GM12878 (cell line): ENCODE measurements at regions not wholly inside any gene's neighbourhood (a gene's known extent, or its start where the extent isn't known, plus 50 kb on each side); places are given as distances from the start of the nearest gene placed in this dataset.
"Not testable (repeated sequence)": the region's sequence is repeated elsewhere in the genome, so short reads cannot be mapped to it uniquely, and the experiment has no call there.

Experiments used
- ATAC-seq: fragments of 200-7000 bp; cut with Tn5 transposase; 3 replicates; pipeline ENCODE4 v1.9.1; 2020; ENCODE audit warnings: mild to moderate bottlenecking, moderate library complexity
- BruUV-seq: library from RNA; stranded (reverse); fragments of 400-500 nt; replicated peaks from 2 replicates; lab custom pipeline; 2021; lab: Mats Ljungman, UMichigan
- CTCF ChIA-PET: fragments of 300-600 bp; sonication (Branson Sonifier 250); formaldehyde crosslinking; extraction: SDS; loops from one replicate; lab custom pipeline; 2021; ENCODE audit warnings: inconsistent platforms; lab: Yijun Ruan, JAX
- POLR2A ChIA-PET: fragments of 350-600 bp; formaldehyde crosslinking; extraction: SDS; loops from one replicate; lab custom pipeline; 2021; ENCODE audit warnings: inconsistent platforms; lab: Charles Lee
- RAD21 ChIA-PET: fragments of 300-600 bp; sonication (Branson Sonifier 250); formaldehyde crosslinking; loops from one replicate; lab custom pipeline; 2023; ENCODE audit warnings: antibody characterized with exemption; ENCODE audit not compliant: unreplicated experiment; lab: Charles Lee
- SMC1A ChIA-PET: fragments of 300-600 bp; sonication (Branson Sonifier 250); formaldehyde crosslinking; loops from one replicate; lab custom pipeline; 2023; ENCODE audit not compliant: unreplicated experiment, uncharacterized antibody; lab: Charles Lee
- DNase-seq: peaks from one replicate; pipeline ENCODE4 v3.0.0-alpha.2; 2011; ENCODE audit warnings: low read depth, low spot score
- FAIRE-seq: peaks from 3 replicates; lab custom pipeline; 2011; peaks lifted over from hg19 to GRCh38; lab: Jason Lieb, UNC
- H2AFZ ChIP-seq: 2 replicates; pipeline ENCODE4 v1.6.0; 2011; ENCODE audit warnings: low read depth, low read length, control low read depth; ENCODE audit not compliant: control insufficient read depth
- H3K27ac ChIP-seq: 2 replicates; pipeline ENCODE4 v1.5.1; 2011; ENCODE audit warnings: control low read depth; ENCODE audit not compliant: control insufficient read depth, insufficient read depth
- H3K27me3 ChIP-seq, 2 experiments: replicated peaks in 1 of 2; 2 replicates each; pipeline versions ENCODE4 v1.6.0 to v1.6.1; 2011; ENCODE audit warnings: low read length in 1 of 2; ENCODE audit not compliant: control insufficient read depth in 2 of 2, insufficient read depth in 2 of 2
- H3K36me3 ChIP-seq, 2 experiments: 2 replicates each; pipeline ENCODE4 v1.5.1; 2011; ENCODE audit warnings: low read length in 1 of 2; ENCODE audit not compliant: control insufficient read depth in 2 of 2, insufficient read depth in 2 of 2
- H3K4me1 ChIP-seq: 2 replicates; pipeline ENCODE4 v1.6.1; 2011; ENCODE audit warnings: mild to moderate bottlenecking, low read length, moderate library complexity, mixed read lengths; ENCODE audit not compliant: control insufficient read depth, insufficient read depth
- H3K4me2 ChIP-seq: 2 replicates; pipeline ENCODE4 v1.6.0; 2011; ENCODE audit warnings: control low read depth; ENCODE audit not compliant: control insufficient read depth, insufficient read depth
- H3K4me3 ChIP-seq: fragments of 200-600 bp; sonication (generic); 2 replicates; pipeline ENCODE4 v1.5.1; 2016
- H3K79me2 ChIP-seq: 2 replicates; pipeline ENCODE4 v1.6.0; 2011; ENCODE audit warnings: low read length; ENCODE audit not compliant: control insufficient read depth, insufficient read depth
- H3K9ac ChIP-seq: 2 replicates; pipeline ENCODE4 v1.8.0; 2011; ENCODE audit warnings: low read length, control low read depth, mixed read lengths; ENCODE audit not compliant: control insufficient read depth, insufficient read depth
- H3K9me3 ChIP-seq: replicated peaks from 3 replicates; pipeline ENCODE4 v1.5.1; 2011; ENCODE audit warnings: mild to moderate bottlenecking, low read length; ENCODE audit not compliant: control insufficient read depth, insufficient read depth
- H4K20me1 ChIP-seq: 2 replicates; pipeline ENCODE4 v1.6.0; 2011; ENCODE audit not compliant: control insufficient read depth, insufficient read depth
- CHD1 ChIP-seq: IDR thresholded peaks from 2 replicates; pipeline ENCODE4 v1.6.1; 2012; ENCODE audit warnings: low read depth, low read length, improper control_type of control experiment
- CHD2 ChIP-seq: IDR thresholded peaks from 2 replicates; pipeline ENCODE4 v1.6.1; 2011; ENCODE audit warnings: low read depth, low read length, improper control_type of control experiment, borderline replicate concordance
- CHD4 ChIP-seq: fragments of 200-600 bp; sonication (generic); IDR thresholded peaks from 2 replicates; pipeline ENCODE4 v1.6.1; 2016; ENCODE audit warnings: mild to moderate bottlenecking
- CTCF ChIP-seq, 3 experiments: IDR thresholded peaks in 2 of 3; conservative IDR thresholded peaks in 1 of 3; 2 replicates each; pipeline ENCODE4 v1.5.1; 2011; ENCODE audit warnings: low read depth in 3 of 3, low read length in 3 of 3, mild to moderate bottlenecking in 3 of 3, control low read depth in 2 of 3, moderate library complexity in 2 of 3, inconsistent platforms in 1 of 3, mixed read lengths in 1 of 3; ENCODE audit not compliant: control insufficient read depth in 2 of 3, insufficient read depth in 1 of 3; ENCODE audit errors: extremely low read depth in 1 of 3
- HDAC2 ChIP-seq: fragments of 200-600 bp; sonication (generic); IDR thresholded peaks from 2 replicates; pipeline ENCODE4 v1.6.1; 2017
- KAT2A ChIP-seq: conservative IDR thresholded peaks from 2 replicates; pipeline ENCODE4 v1.6.1; 2011; ENCODE audit warnings: low read depth, low read length; ENCODE audit not compliant: control insufficient read depth
- NFXL1 ChIP-seq: fragments of 450-650 bp; IDR thresholded peaks from 2 replicates; pipeline ENCODE4 v1.6.1; 2017; ENCODE audit warnings: antibody characterized with exemption, mild to moderate bottlenecking, borderline replicate concordance
- REST ChIP-seq: IDR thresholded peaks from 2 replicates; pipeline ENCODE4 v1.6.1; 2012; ENCODE audit warnings: mild to moderate bottlenecking, low read depth, low read length
- SMAD1 ChIP-seq: fragments of 450-650 bp; IDR thresholded peaks from 2 replicates; pipeline ENCODE4 v1.6.1; 2018; ENCODE audit warnings: mild to moderate bottlenecking, low read depth; ENCODE audit not compliant: partially characterized antibody
- SMAD5 ChIP-seq: IDR thresholded peaks from 2 replicates; pipeline ENCODE4 v1.6.1; 2016; ENCODE audit warnings: antibody characterized with exemption, low read depth
- SREBF1 ChIP-seq: IDR thresholded peaks from 2 replicates; pipeline ENCODE4 v1.6.1; 2012; ENCODE audit warnings: mild to moderate bottlenecking, low read length
- TBL1XR1 ChIP-seq: IDR thresholded peaks from 2 replicates; pipeline ENCODE4 v1.6.1; 2012; ENCODE audit warnings: low read depth, low read length, improper control_type of control experiment
- WGBS: methylation state at CpG from one replicate; pipeline ENCODE4 v1.1.6; 2016; ENCODE audit warnings: low lambda C conversion rate; ENCODE audit not compliant: insufficient replicate concordance, insufficient coverage; ENCODE audit errors: missing lambda C conversion rate; 5-methylcytosine and 5-hydroxymethylcytosine counted together
- in situ Hi-C: fragments of 300-500 bp; cut with MboI; formaldehyde crosslinking; loops from 9 replicates; pipeline ENCODE4 v1.14.3; 2018; ENCODE audit warnings: mixed read lengths
- intact Hi-C: fragments of 100-400 bp; cut with micrococcal nuclease; formaldehyde crosslinking; loops from one replicate; pipeline ENCODE4 v1.14.2; 2022; ENCODE audit not compliant: unreplicated experiment

DNA sequence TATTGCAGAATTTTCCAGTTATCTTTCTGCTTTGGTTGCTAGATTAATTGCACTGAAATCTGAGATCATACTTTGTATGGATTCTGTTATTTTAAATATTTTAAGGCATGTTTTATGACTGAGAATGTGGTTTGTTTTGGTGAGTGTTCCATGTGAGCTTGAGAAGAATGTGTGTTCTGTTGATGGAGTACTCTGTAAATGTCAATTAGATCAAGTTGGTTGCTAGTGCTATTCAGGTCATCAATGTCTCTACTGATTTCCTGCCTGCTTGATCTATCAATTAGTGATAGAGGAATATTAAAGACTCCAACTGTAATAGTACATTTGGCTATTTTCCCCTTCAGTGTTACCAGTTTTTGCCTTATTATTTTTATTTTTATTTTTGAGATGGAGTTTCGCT, 64.3 kb upstream of the SHANK2 start:
- intact Hi-C loops: no loop called here
- TF ChIP-seq CTCF (IDR thresholded peaks at IDR 0.05 in 2 of 3, conservative IDR thresholded peaks at IDR 0.05 in 1 of 3; ENCODE audit: control insufficient read depth in 2 of 3, extremely low read depth in 1 of 3, insufficient read depth in 1 of 3, low read depth in 3 of 3, low read length in 3 of 3) (no peak), TBL1XR1 (no peak), NFXL1 (no peak), CHD1 (no peak), CHD4 (no peak), KAT2A (no peak), SMAD1 (no peak), REST (no peak), SMAD5 (no peak), SREBF1 (no peak), CHD2 (no peak), HDAC2 (no peak)

DNA sequence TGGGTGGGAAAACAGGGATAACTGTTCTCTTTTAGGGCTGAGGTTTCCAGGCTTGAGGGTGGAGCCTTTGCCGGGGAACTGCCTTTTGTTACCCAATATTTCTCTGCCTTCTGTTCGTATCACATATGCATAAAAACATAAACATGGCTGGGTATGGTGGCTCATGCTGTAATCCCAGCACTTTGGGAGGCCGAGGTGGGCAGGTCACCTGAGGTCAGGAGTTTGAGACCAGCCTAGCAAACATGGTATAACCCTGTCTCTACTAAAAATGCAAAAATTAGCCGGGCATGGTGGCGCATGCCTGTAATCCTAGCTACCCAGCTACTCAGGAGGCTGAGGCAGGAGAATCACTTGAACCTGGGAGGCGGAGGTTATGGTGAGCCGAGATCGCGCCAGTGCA, 60.2 kb upstream of the SHANK2 start:
- ATAC-seq, BruUV-seq, in situ Hi-C loops, H3K79me2 ChIP-seq, H4K20me1 ChIP-seq, H2AFZ ChIP-seq, SMC1A ChIA-PET, DNase-seq, H3K27me3 ChIP-seq, H3K4me1 ChIP-seq, H3K9ac ChIP-seq, H3K4me3 ChIP-seq, H3K9me3 ChIP-seq, H3K27ac ChIP-seq, FAIRE-seq, POLR2A ChIA-PET, intact Hi-C loops, H3K4me2 ChIP-seq, RAD21 ChIA-PET, H3K36me3 ChIP-seq: not testable (repeated sequence)
- 58% methylated on average over 8 of the region's 9 CpGs for WGBS
- CTCF ChIA-PET: interaction anchor here (0.5 kb wide), 1 partner anchor 1064 kb away, joined by 3 read pairs; no protein-coding TSS in a partner anchor

More for the DNA sequence above, 64.3 kb upstream of the SHANK2 start:
- no peaks in the 10 kb centered on the region for H4K20me1 ChIP-seq
- POLR2A ChIA-PET: no interaction called here
- no peak for ATAC-seq
- RAD21 ChIA-PET: no interaction called here
- DNase-seq: no peak
- H3K4me1 ChIP-seq: no peaks in the 10 kb centered on the region
- no peak overlapping the region for H2AFZ ChIP-seq
- FAIRE-seq: no peak
- H3K9me3 ChIP-seq: peaks cover 2% of the 10 kb centered on the region
- H3K27ac ChIP-seq: no peak overlapping the region
- CTCF ChIA-PET: no interaction called here
- no peak overlapping the region for H3K4me2 ChIP-seq
- in situ Hi-C loops: no loop called here
- no peak overlapping the region for H3K9ac ChIP-seq
- WGBS: 65% methylated on average over 1 of the region's 1 CpG
- SMC1A ChIA-PET: interaction anchor here (1.0 kb wide), 1 partner anchor 56 kb away, joined by 3 read pairs; no protein-coding TSS in a partner anchor
- no TSS peak for BruUV-seq
- no peaks in the 10 kb centered on the region for H3K36me3 ChIP-seq
- no peak overlapping the region for H3K4me3 ChIP-seq
- peaks cover 0 to 2% of the 10 kb centered on the region in 2 experiments; a peak in 3 of 4 replicates for H3K27me3 ChIP-seq
- H3K79me2 ChIP-seq: no peaks in the 10 kb centered on the region
